ENCODE measurements at regions not wholly inside any gene's neighbourhood (a gene's known extent, or its start where the extent isn't known, plus 50 kb on each side); places are given as distances from the start of the nearest gene placed in this dataset.
A peak's percentile ranks its signal among the peaks of the same experiment; 100 is the strongest.

GRCh38 chr2:16824472-16824871 is 158.8 kb upstream of the CYRIA start:
- Histone ChIP-seq H3K4me1 (ENCODE audit: control insufficient read depth, extremely low read depth, insufficient read depth, low read length) (peaks cover 15% of the 10 kb centered on the region), H3K79me2 (ENCODE audit: control insufficient read depth, insufficient read depth, low read length) (no peaks in the 10 kb centered on the region), H2AFZ (ENCODE audit: control insufficient read depth, low read length) (no peak overlapping the region), H3K27me3 (ENCODE audit: control insufficient read depth, extremely low read depth, insufficient read depth, low read length) (no peaks in the 10 kb centered on the region), H4K20me1 (ENCODE audit: control insufficient read depth, extremely low read depth, insufficient read depth, low read length) (no peaks in the 10 kb centered on the region), H3K9me3 (ENCODE audit: control insufficient read depth, low read depth, low read length) (no peaks in the 10 kb centered on the region), H3K27ac (ENCODE audit: control insufficient read depth, insufficient read depth, low read length) (no peak overlapping the region), H3K9me1 (ENCODE audit: control insufficient read depth, extremely low read depth, insufficient read depth, low read length) (no peaks in the 10 kb centered on the region), H3K4me2 (ENCODE audit: control insufficient read depth, extremely low read depth, insufficient read depth, low read depth, low read length) (no peak overlapping the region), H3K36me3 (ENCODE audit: control insufficient read depth in 2 of 2, extremely low read depth in 1 of 2, insufficient read depth in 2 of 2, low read length in 2 of 2) (no peaks in the 10 kb centered on the region), H3K4me3 (ENCODE audit: control insufficient read depth in 2 of 3, extremely low read depth in 1 of 3, insufficient read depth in 2 of 3, low read depth in 1 of 3, low read length in 3 of 3) (no peak overlapping the region), H3K9ac (ENCODE audit: control insufficient read depth, extremely low read depth, insufficient read depth, low read length) (no peak overlapping the region)
- TF ChIP-seq CTCF (optimal IDR thresholded peaks at IDR 0.05 in 1 of 3, IDR thresholded peaks at IDR 0.05 in 1 of 3, conservative IDR thresholded peaks at IDR 0.05 in 1 of 3; ENCODE audit: extremely low read depth in 1 of 3, insufficient read depth in 2 of 3, low read length in 3 of 3) (no peak), EZH2 (IDR thresholded peaks at IDR 0.05; ENCODE audit: low read length) (no peak)
- DNase-seq (ENCODE audit: low read depth, low spot score) = peak; percentile 26
- dilution Hi-C loops (cut with MboI; ENCODE audit: extremely low pct_ligation_motif_present, low sequenced_read_pairs) = no loop called here
- peak; percentile 53 for FAIRE-seq

- Histone ChIP-seq H3K27ac (ENCODE audit: control insufficient read depth, insufficient read depth, low read length) (no peak overlapping the region), H3K4me2 (ENCODE audit: control insufficient read depth, extremely low read depth, insufficient read depth, low read depth, low read length) (no peak overlapping the region), H3K9me3 (ENCODE audit: control insufficient read depth, low read depth, low read length) (no peaks in the 10 kb centered on the region), H4K20me1 (ENCODE audit: control insufficient read depth, extremely low read depth, insufficient read depth, low read length) (no peaks in the 10 kb centered on the region), H3K4me1 (ENCODE audit: control insufficient read depth, extremely low read depth, insufficient read depth, low read length) (peaks cover 6% of the 10 kb centered on the region), H3K9ac (ENCODE audit: control insufficient read depth, extremely low read depth, insufficient read depth, low read length) (no peak overlapping the region), H3K27me3 (ENCODE audit: control insufficient read depth, extremely low read depth, insufficient read depth, low read length) (no peaks in the 10 kb centered on the region), H3K4me3 (ENCODE audit: control insufficient read depth in 2 of 3, extremely low read depth in 1 of 3, insufficient read depth in 2 of 3, low read depth in 1 of 3, low read length in 3 of 3) (no peak overlapping the region), H3K36me3 (ENCODE audit: control insufficient read depth in 2 of 2, extremely low read depth in 1 of 2, insufficient read depth in 2 of 2, low read length in 2 of 2) (no peaks in the 10 kb centered on the region), H3K9me1 (ENCODE audit: control insufficient read depth, extremely low read depth, insufficient read depth, low read length) (no peaks in the 10 kb centered on the region), H2AFZ (ENCODE audit: control insufficient read depth, low read length) (no peak overlapping the region), H3K79me2 (ENCODE audit: control insufficient read depth, insufficient read depth, low read length) (no peaks in the 10 kb centered on the region)
- dilution Hi-C loops (cut with MboI; ENCODE audit: extremely low pct_ligation_motif_present, low sequenced_read_pairs) = no loop called here
- no peak for FAIRE-seq
- TF ChIP-seq CTCF (optimal IDR thresholded peaks at IDR 0.05 in 1 of 3, IDR thresholded peaks at IDR 0.05 in 1 of 3, conservative IDR thresholded peaks at IDR 0.05 in 1 of 3; ENCODE audit: extremely low read depth in 1 of 3, insufficient read depth in 2 of 3, low read length in 3 of 3) (no peak), EZH2 (IDR thresholded peaks at IDR 0.05; ENCODE audit: low read length) (no peak)
- no peak for DNase-seq (ENCODE audit: low read depth, low spot score)
Measured at GRCh38 chr2:16821692-16822091, 156.1 kb upstream of the CYRIA start.
